IgD-negative memory B cell (primary cell): ENCODE measurements at regions not wholly inside any gene's neighbourhood (a gene's known extent, or its start where the extent isn't known, plus 50 kb on each side); places are given as distances from the start of the nearest gene placed in this dataset.

Source experiments
- H3K27ac Mint-ChIP-seq, 3 donors: one replicate each; pipeline ENCODE4 v1.8.0; 2020 to 2022; ENCODE audit warnings: mild to moderate bottlenecking in 3 of 3, mixed read lengths in 3 of 3, moderate library complexity in 1 of 3
- H3K27me3 Mint-ChIP-seq: one replicate; pipeline ENCODE4 v1.8.0; 2021; ENCODE audit warnings: mixed read lengths
- H3K36me3 Mint-ChIP-seq: one replicate; pipeline ENCODE4 v1.8.0; 2020; ENCODE audit warnings: mild to moderate bottlenecking, mixed read lengths
- H3K4me1 Mint-ChIP-seq, 3 donors: one replicate each; pipeline ENCODE4 v1.8.0; 2020 to 2022; ENCODE audit warnings: mixed read lengths in 3 of 3, mild to moderate bottlenecking in 1 of 3
- H3K4me3 Mint-ChIP-seq, 4 donors: one replicate each; pipeline ENCODE4 v1.8.0; 2020 to 2022; ENCODE audit warnings: mild to moderate bottlenecking in 4 of 4, mixed read lengths in 4 of 4, moderate library complexity in 3 of 4
- H3K9me3 Mint-ChIP-seq, 3 donors: one replicate each; pipeline ENCODE4 v1.8.0; 2020 to 2021; ENCODE audit warnings: mixed read lengths in 3 of 3, mild to moderate bottlenecking in 1 of 3

DNA sequence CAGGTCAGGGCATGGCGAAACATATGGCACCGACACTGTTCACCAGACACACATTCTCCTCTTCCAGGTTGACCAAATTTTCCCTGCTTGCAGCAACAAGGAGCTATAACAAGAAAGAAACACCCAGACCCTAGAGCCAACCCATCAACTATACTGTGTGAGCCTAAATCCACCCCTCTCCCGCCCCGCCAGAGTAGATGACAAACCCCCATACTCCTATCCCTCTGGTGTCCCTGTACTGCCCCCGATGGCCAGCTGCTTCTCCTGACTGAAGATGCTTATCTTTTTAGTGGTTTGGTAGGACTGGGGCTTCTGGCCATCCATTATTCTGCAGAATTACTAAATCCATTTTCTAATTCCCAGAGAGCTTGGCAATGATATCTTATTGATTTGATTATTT, 70.1 kb upstream of the EEPD1 start:
- no peak overlapping the region for H3K27ac Mint-ChIP-seq
- H3K4me1 Mint-ChIP-seq = no peaks in the 10 kb centered on the region
- H3K36me3 Mint-ChIP-seq = no peaks in the 10 kb centered on the region
- no peak overlapping the region for H3K4me3 Mint-ChIP-seq
- H3K27me3 Mint-ChIP-seq = peaks cover 9% of the 10 kb centered on the region
- peaks cover 0 to 2% (median 0%) of the 10 kb centered on the region in 3 donors for H3K9me3 Mint-ChIP-seq

DNA sequence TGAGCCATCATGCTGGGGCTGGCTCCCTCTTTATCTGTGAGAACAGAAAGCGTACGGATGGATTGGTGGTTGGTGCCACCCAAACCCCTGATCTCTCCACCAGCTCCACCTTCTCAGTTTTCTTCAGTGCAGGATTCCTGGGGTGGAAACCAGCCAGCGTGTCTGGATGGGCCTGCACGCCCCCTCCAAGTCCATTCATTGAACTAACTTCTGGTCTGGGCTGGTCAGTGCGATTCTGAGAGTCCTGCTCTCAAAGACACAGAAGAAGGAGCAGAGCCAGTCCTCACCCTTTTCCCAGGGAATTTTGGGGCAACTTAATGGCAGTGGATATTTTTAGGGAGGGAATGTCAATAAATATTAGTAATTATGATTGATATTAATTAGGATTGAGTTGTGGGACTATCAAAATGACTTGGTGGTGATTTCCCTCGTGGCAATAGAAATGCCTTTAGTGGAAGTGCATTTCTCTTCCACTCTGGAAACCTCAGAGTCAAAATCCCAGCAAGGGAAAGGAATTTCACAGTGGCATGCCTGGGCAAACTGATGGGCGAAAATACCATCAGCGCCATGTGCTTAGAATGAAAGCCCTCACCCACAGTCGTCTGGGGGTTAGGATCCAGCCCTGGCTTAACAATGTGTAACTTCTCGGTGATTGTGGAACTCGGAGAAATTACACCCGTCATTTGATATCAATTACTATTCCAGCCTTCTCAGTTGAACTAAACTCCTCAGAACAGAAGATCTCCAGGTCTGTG, 69.3 kb upstream of the EEPD1 start:
- Mint-ChIP-seq H3K4me1 (no peaks in the 10 kb centered on the region), H3K27ac (no peak overlapping the region), H3K4me3 (no peak overlapping the region), H3K27me3 (peaks cover 9% of the 10 kb centered on the region), H3K36me3 (no peaks in the 10 kb centered on the region), H3K9me3 (peaks cover 0 to 6% (median 1%) of the 10 kb centered on the region in 3 donors)

DNA sequence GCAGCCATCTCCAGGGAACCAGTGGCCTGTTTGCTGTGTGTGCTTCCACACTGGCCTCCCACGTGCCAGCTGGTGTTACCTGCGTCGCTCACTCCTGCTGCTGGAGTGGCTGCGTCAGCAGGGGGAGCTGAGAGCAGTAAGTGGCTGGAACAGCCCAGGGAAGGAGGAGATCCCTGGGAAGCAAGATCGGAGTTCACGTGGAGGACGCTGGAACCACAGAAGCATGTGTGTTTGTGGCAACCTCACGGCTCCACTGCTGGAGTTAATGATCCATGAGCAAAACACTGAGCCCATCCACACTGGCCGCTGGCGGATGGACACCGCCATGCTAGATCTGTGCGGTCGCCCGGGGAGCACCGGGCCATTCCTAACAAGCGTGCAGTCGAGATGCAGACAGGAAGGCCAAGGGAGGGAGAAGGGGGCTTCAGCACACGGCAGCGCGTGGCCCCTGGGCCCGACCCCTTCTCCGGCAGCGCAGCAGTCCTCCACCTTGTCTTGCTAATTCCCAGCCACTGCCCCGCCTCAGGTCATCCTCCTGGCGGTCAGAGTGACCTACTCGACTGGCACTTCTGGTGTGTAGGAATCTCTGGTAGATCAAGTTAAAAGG, 68.5 kb upstream of the EEPD1 start:
- no peaks in the 10 kb centered on the region for H3K4me1 Mint-ChIP-seq
- H3K9me3 Mint-ChIP-seq = peaks cover 0 to 6% (median 1%) of the 10 kb centered on the region in 3 donors
- H3K27ac Mint-ChIP-seq = no peak overlapping the region
- no peaks in the 10 kb centered on the region for H3K36me3 Mint-ChIP-seq
- no peak overlapping the region for H3K4me3 Mint-ChIP-seq
- H3K27me3 Mint-ChIP-seq = peaks cover 9% of the 10 kb centered on the region

DNA sequence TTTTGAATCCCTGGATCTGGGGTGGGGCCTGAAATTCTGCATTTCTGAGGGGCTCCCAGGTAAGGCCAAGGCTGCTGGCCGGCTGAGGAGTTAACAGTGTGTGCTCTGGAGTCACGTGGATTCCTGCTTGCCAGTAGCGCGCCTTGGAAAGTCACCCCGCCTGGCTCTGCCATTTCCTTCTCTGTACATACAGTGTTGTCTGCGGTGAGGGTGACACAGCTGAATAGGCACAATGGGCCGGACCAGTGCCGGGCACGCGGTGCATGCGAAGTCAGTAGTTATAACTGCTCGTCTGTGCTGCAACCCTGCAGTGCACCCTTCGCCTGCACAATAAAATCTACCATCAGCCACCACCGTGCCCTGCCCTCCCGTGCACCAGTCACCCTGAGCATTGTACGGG, 68.0 kb upstream of the EEPD1 start:
- Mint-ChIP-seq H3K36me3 (no peaks in the 10 kb centered on the region), H3K4me3 (no peak overlapping the region), H3K9me3 (peaks cover 5 to 6% (median 5%) of the 10 kb centered on the region in 3 donors), H3K27ac (no peak overlapping the region), H3K27me3 (peaks cover 9% of the 10 kb centered on the region), H3K4me1 (peaks cover 0 to 1% (median 0%) of the 10 kb centered on the region in 3 donors)

DNA sequence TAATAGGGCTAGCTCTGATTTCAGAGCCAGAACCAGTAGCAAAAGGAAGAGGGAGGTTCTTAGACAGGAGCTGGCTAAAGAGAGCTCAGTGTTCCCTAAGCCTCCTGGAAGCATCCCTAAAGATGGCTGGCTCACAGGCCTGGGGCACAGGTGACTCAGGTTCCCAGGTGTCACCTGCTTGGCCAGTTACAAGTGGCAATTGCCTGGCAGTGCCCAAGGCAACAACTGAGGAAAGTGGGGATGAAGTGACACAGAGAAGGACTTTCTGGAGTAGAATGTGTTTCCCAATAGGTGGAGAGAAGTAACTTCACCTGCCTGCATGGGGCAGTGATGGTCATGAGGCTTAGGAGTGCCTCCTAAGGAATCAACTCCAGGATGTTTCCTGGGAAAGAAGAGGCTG, 66.5 kb upstream of the EEPD1 start:
- Mint-ChIP-seq H3K27me3 (peaks cover 5% of the 10 kb centered on the region), H3K9me3 (peaks cover 5 to 7% (median 6%) of the 10 kb centered on the region in 3 donors), H3K36me3 (no peaks in the 10 kb centered on the region), H3K27ac (no peak overlapping the region), H3K4me1 (peaks cover 0 to 1% (median 0%) of the 10 kb centered on the region in 3 donors), H3K4me3 (no peak overlapping the region)

DNA sequence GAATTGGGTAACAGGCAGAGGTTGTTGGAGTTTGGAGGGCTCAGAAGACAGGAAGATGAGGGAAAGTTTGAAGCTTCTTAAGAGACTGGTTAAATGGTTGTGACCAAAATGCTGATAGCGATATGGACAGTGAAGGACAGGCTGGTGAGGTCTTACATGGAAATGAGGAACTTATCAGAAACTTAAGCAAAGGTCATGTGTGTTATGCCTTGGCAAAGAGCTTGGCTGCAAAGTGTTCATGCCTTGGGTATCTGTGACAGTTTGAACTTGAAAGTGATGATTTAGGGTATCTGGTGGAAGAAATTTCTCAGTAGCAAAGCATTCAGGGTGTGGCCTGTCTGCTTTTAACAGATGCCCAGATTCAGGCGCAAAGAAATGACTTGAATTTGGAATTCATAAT, 64.5 kb upstream of the EEPD1 start:
- peaks cover 5 to 7% (median 6%) of the 10 kb centered on the region in 3 donors for H3K9me3 Mint-ChIP-seq
- no peak overlapping the region for H3K4me3 Mint-ChIP-seq
- no peaks in the 10 kb centered on the region for H3K27me3 Mint-ChIP-seq
- no peaks in the 10 kb centered on the region for H3K36me3 Mint-ChIP-seq
- peak overlapping the region in 1 of 3 donors; percentile 61 for H3K27ac Mint-ChIP-seq
- peaks cover 0 to 1% (median 0%) of the 10 kb centered on the region in 3 donors for H3K4me1 Mint-ChIP-seq

DNA sequence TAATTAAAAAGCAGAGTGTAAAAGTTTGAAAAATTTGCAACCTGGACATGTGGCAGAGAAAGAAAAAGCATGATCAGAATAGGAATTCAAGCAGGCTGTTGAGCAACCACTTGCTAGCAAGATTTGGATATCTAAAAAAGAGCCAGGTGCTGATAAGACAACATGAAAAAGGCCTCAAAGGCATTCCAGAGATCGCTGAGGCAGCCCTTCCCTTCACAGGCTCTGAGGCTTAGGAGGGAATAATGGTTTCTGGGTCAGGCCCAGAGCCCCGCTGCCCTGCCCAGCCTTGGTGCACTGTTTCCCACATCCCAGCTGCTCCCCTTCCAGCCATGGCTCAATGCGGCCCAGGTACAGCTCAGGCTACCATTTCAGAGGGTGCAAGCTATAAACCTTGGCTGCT, 64.1 kb upstream of the EEPD1 start:
- Mint-ChIP-seq H3K4me3 (no peak overlapping the region), H3K27me3 (no peaks in the 10 kb centered on the region), H3K9me3 (peaks cover 5 to 8% (median 7%) of the 10 kb centered on the region in 3 donors), H3K36me3 (no peaks in the 10 kb centered on the region), H3K4me1 (peaks cover 0 to 1% (median 0%) of the 10 kb centered on the region in 3 donors), H3K27ac (peak overlapping the region in 1 of 3 donors; percentile 61)

DNA sequence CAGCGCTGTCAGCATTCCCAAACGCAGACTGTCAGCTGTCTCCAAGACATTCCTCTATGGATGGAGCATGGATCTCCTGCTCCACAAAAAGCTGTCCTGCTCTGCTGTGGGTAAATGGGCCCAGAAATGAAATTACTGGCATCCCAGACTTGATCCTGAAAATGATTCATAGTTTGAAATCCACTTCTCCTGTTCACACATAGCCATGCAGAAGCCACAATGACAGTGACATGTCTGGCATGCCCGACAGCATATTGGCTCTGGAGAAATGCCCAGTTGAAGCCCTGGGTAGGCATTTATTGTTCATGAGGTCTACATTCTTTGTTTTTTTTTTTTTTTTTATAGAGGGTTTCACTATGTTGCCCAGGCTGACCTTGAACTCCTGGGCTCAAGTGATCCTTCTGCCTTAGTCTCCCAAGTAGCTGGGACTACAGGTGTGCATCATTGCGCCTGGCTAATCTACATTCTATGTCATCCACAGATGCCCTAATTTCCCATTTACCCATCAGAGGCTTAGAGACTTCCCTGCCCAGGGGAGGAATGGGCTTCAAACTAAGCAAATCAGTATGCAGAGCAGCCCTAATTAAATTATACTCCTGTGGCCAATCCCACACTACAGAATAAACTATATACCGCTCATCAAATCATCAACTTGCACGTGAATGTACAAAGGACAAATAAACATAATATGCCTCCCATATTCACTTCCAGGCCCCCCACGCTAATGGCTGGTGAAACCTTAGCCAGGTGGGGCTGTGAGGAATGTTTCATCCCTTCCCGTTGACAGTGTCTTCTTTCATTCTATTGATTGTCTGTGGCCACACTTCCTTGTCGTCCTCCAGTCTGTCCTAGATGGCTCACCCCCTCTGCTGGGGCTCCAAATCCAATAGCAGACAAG, 61.8 kb upstream of the EEPD1 start:
- Mint-ChIP-seq H3K9me3 (peaks cover 5 to 8% (median 7%) of the 10 kb centered on the region in 3 donors), H3K4me1 (peaks cover 0 to 1% (median 0%) of the 10 kb centered on the region in 3 donors), H3K4me3 (no peak overlapping the region), H3K27ac (no peak overlapping the region), H3K36me3 (no peaks in the 10 kb centered on the region), H3K27me3 (no peaks in the 10 kb centered on the region)

DNA sequence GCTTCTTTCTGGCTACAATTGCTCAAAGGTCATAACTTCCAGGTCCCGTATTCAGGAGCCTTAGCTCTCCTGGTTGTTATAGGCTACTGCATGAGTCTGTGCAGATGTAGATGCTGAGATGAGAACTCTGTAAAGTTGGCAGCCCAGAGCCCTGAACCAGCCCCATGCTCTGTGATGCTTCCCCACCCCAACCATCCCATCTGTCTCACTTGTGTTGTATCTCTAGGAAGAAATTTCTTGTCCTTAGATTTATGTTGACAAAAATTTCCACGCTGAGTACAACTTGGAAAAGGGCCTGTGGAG, 61.2 kb upstream of the EEPD1 start:
- Mint-ChIP-seq H3K36me3 (no peaks in the 10 kb centered on the region), H3K9me3 (peaks cover 5 to 8% (median 7%) of the 10 kb centered on the region in 3 donors), H3K4me1 (peaks cover 0 to 1% (median 0%) of the 10 kb centered on the region in 3 donors), H3K27me3 (no peaks in the 10 kb centered on the region), H3K4me3 (no peak overlapping the region), H3K27ac (no peak overlapping the region)

DNA sequence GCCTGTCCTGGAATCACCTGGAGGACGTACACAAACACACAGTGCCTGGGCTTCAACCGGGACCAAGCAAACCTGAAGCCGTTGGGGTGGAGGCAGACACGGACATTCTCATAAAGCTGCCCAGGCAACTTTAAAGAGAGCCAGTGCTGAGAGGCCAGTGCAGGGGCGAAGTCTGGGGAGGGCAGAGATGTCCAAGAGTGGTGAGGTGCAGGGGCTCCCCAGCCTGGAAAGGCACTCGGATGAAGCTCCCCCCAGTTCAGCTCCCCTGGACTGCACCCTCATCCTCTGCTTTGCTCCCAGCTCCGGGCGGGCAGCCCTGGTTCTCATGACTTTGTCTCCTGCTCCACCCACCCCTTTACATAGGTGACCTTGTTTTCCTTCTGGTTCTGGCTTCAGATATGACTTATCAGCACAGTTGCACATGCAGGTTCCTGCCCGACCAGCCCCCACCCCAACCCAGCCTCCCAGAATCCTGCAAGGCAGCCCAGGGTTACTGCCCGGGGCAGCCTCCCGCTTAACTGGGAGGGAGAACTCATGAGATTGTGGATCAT, 60.8 kb upstream of the EEPD1 start:
- Mint-ChIP-seq H3K4me3 (no peak overlapping the region), H3K4me1 (peaks cover 0 to 1% (median 0%) of the 10 kb centered on the region in 3 donors), H3K9me3 (peaks cover 5 to 8% (median 7%) of the 10 kb centered on the region in 3 donors), H3K36me3 (no peaks in the 10 kb centered on the region), H3K27ac (no peak overlapping the region), H3K27me3 (no peaks in the 10 kb centered on the region)

DNA sequence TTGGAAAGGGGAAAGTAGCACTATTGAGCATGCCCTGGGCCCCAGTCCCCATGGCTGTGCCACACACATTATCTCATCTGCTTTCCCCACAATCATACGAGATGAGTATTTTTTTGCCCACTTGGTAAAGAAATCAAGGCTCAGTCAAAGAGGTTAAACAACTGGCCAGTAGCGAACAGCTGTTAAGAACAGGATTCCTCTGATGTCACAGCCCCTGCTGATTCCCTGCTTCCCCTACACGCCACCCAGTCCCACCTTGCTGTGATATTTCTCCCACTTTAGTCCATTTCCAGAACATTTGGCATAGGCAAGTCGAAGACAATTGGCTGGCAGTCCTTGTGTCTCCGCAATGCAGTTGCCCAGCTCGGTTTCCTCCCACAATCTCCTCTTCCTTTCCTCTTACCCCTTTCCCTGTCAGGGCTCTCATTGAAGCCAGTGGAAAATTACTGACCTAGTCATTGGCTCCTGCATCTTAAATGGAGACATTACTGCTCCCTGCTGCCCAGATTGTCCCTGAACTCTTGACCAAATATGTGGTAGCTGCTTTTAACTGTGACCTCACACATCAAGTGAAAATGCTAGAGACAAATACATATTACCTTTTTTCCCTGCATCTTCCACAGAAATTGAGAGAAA, 56.5 kb upstream of the EEPD1 start:
- H3K4me3 Mint-ChIP-seq = no peak overlapping the region
- no peak overlapping the region for H3K27ac Mint-ChIP-seq
- H3K36me3 Mint-ChIP-seq = no peaks in the 10 kb centered on the region

DNA sequence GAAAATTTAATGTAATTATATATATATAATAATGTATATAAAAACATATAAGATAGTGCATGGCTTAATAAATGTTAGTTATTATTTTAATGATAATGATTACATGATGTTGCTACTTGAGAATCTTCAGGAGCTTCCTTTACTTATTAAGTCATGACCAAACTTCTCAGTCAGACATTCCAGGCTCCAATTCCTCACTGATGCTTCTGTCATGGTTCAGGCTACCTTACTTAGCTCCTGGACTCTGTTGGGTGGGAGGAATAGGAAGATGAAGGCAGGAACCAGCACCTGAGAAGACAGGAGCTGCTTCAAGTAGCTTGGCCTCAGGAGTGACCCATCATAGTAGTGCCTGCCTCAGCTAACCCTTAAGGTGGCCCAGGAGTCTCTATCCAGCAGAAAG, 55.0 kb upstream of the EEPD1 start:
- Mint-ChIP-seq H3K27me3 (peaks cover 6% of the 10 kb centered on the region), H3K36me3 (no peaks in the 10 kb centered on the region), H3K9me3 (peaks cover 6 to 13% (median 6%) of the 10 kb centered on the region in 3 donors), H3K4me1 (peaks cover 0 to 2% (median 0%) of the 10 kb centered on the region in 3 donors), H3K4me3 (no peak overlapping the region), H3K27ac (no peak overlapping the region)

More for the DNA sequence above, 56.5 kb upstream of the EEPD1 start:
- H3K27me3 Mint-ChIP-seq = peaks cover 4% of the 10 kb centered on the region
- H3K4me1 Mint-ChIP-seq = no peaks in the 10 kb centered on the region
- peaks cover 6 to 13% (median 6%) of the 10 kb centered on the region in 3 donors for H3K9me3 Mint-ChIP-seq

DNA sequence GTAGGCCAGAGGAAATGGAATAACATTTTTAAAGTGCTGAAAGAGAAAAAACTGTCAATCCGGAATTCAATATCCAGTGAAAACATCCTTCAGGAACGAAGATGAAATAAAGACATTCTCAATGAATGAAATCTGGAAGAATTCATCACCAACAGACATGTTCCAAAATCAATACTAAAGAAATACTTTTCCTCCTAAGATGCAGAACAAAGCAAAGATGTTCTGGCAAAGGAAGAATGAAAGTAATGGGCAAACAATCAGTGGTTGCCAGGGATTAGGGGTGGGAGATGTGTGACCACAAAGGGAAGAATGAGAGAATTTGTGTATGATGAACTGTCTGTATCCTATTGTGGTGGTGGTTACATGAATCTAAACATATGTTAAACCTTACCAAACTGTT, 52.8 kb upstream of the EEPD1 start:
- Mint-ChIP-seq H3K4me1 (peaks cover 0 to 2% (median 0%) of the 10 kb centered on the region in 3 donors), H3K4me3 (no peak overlapping the region), H3K36me3 (no peaks in the 10 kb centered on the region)

DNA sequence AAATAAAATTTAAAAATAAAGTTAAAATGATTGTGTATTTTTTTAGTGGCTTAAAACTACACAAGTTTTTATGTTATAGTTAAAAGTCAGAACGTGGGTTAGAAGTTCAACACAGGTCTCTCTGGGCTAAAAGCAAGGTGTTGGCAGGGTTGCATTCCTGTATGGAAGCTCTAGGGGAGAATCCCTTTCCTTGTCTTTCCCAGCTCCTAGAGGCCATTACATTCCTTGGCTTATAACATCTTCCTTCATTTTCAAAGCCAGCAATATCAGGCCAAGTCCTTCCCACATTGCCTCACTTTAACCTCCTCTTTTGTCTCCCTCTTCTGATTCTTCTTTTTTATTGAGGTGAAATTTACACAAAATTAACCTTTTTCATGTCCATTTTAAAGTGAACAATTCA, 52.4 kb upstream of the EEPD1 start:
- Mint-ChIP-seq H3K4me1 (peaks cover 0 to 2% (median 0%) of the 10 kb centered on the region in 3 donors), H3K27ac (no peak overlapping the region), H3K36me3 (no peaks in the 10 kb centered on the region), H3K9me3 (peaks cover 4 to 13% (median 6%) of the 10 kb centered on the region in 3 donors), H3K4me3 (no peak overlapping the region), H3K27me3 (peaks cover 6% of the 10 kb centered on the region)

More for the DNA sequence above, 52.8 kb upstream of the EEPD1 start:
- no peak overlapping the region for H3K27ac Mint-ChIP-seq
- H3K27me3 Mint-ChIP-seq = peaks cover 6% of the 10 kb centered on the region
- peaks cover 3 to 13% (median 6%) of the 10 kb centered on the region in 3 donors for H3K9me3 Mint-ChIP-seq
